D721Med (cell line): ENCODE measurements at regions not wholly inside any gene's neighbourhood (a gene's known extent, or its start where the extent isn't known, plus 50 kb on each side); places are given as distances from the start of the nearest gene placed in this dataset.

ENCODE experiments used
- DNase-seq: peaks from one replicate; pipeline ENCODE4 v3.0.0; 2011; ENCODE audit warnings: low spot score; ENCODE audit not compliant: insufficient read length
- FAIRE-seq: peaks from 2 replicates; lab custom pipeline; 2011; peaks lifted over from hg19 to GRCh38; lab: Jason Lieb, UNC
- CTCF ChIP-seq: IDR thresholded peaks from 2 replicates; pipeline ENCODE4 v1.5.1; 2012; ENCODE audit warnings: mild to moderate bottlenecking, control low read depth; ENCODE audit not compliant: insufficient read depth; ENCODE audit errors: missing control alignments

DNA sequence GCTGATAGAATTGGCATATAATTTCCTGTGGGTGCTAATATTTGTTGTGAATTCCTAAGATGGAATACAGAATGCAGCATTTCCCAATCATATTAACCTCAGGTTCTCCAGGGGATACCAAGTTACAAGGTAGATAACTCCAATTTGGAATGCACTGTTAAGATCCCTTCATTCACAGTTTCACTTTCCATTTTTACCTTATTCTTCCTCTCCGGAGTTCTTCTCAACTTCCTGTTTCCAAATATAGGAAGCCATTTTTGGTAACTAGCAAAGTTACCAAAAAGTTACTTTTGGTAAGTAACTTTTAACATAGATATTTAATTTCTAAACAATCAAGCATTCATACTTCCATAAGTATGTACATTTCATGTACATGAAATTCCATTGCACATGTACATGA, 63.5 kb upstream of the PHACTR2 start:
- no peak for FAIRE-seq
- no peak for TF ChIP-seq CTCF
- no peak for DNase-seq

- no peak for DNase-seq
- no peak for FAIRE-seq
- no peak for TF ChIP-seq CTCF
Observed at GRCh38 chr6:143613749-143614148, 64.0 kb upstream of the PHACTR2 start.

GRCh38 chr6:143612186-143612585, 65.6 kb upstream of the PHACTR2 start:
- DNase-seq (no peak), FAIRE-seq (no peak)
- TF ChIP-seq CTCF: no peak

DNA sequence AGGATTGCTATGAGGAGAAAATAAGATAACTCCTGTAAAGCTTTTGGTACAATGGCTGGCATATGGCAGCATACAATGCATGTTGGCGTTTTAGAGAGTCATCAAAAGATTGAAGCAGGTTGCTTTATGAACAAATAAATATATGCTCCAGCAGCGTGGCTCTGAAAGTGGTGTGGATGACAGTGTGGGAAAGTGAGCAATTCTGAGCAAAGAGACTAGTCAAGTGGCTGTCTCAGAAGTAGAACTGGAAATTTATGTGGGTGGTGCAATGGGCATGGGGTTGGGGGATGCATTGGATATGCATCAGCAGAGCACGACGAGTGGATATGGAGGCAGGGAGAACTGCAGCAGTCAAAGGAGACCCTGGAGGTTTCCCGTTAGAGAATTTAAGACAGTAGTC, 66.2 kb upstream of the PHACTR2 start:
- no peak for DNase-seq
- FAIRE-seq: no peak

GRCh38 chr6:143609972-143610371, 67.8 kb upstream of the PHACTR2 start:
- no peak for DNase-seq
- no peak for TF ChIP-seq CTCF
- no peak for FAIRE-seq

More for the DNA sequence above, 66.2 kb upstream of the PHACTR2 start:
- TF ChIP-seq CTCF: no peak

DNA sequence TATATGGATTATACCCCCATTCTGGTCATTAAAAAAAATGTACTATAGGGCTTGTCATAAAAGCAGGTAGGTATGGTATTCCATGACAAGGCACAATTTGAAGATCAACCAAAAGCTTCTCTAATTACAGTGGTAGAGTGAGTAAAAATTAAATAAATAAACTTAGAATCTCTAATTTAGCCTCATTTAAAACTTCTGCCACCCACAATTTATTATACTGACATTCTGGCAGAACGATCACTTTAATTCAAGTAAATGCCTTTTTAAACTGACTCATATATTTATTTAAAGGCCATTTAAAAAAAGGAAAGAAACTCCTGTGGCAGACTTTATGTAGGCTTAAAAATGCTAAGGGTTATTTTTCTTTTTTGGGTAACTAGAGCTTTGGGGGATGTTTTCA, 68.3 kb upstream of the PHACTR2 start:
- FAIRE-seq: no peak
- no peak for DNase-seq

GRCh38 chr6:143608906-143609305, 68.9 kb upstream of the PHACTR2 start:
- DNase-seq: no peak
- FAIRE-seq: no peak
- no peak for TF ChIP-seq CTCF

More for the DNA sequence above, 68.3 kb upstream of the PHACTR2 start:
- TF ChIP-seq CTCF: no peak
